ENCODE measurements at regions not wholly inside any gene's neighbourhood (a gene's known extent, or its start where the extent isn't known, plus 50 kb on each side); places are given as distances from the start of the nearest gene placed in this dataset.

DNA sequence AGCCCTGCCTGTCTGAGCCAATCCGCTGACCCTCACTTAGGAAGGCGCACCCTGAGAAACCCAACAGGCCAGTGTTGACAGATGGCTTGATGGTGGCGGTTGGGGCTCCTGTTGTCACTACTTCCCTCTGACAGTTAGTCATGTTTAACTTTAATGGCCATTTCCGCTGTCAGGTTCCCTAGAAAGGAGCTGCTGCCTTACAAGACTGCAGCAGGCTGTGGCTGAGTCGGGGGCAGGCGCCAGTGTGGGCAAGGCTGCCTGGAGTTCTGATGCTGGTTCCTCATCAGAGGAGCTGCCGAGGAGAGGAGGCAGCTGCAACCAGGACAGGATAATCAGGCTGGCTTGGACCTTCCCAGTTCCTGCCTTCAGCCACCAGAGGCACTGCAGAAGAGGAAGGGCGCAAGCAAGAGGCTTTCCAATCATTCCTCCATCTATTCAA, 223.2 kb upstream of the DYNLRB2 start:
- Mint-ChIP-seq H3K4me3 (no peak overlapping the region), H3K27me3 (ENCODE audit: low read depth) (peaks cover 4% of the 10 kb centered on the region; the same call in 1 of the 2 replicates), H3K36me3 (ENCODE audit: insufficient read depth in 1 of 3, low read depth in 3 of 3) (no peaks in the 10 kb centered on the region), H3K9me3 (no peaks in the 10 kb centered on the region; a peak in 1 of 5 replicates), H3K27ac (no peak overlapping the region), H3K4me1 (no peaks in the 10 kb centered on the region)
- H4K20me1 ChIP-seq (ENCODE audit: control insufficient read depth, insufficient read depth, insufficient read length) = no peaks in the 10 kb centered on the region
- no peak overlapping the region for H4K5ac ChIP-seq (ENCODE audit: insufficient read length, low read depth, low read length)
- no peak overlapping the region for H2BK15ac ChIP-seq (ENCODE audit: low read depth, low read length)
- no peak overlapping the region for H3K9ac ChIP-seq (ENCODE audit: extremely low read depth, insufficient read length, low read length)
- H2BK12ac ChIP-seq (ENCODE audit: insufficient read length, low read depth, low read length) = no peak overlapping the region
- no peak overlapping the region for H3K18ac ChIP-seq (ENCODE audit: insufficient read length, low read depth, low read length)
- H2BK5ac ChIP-seq (ENCODE audit: insufficient read length, low read length) = no peak overlapping the region
- H3K79me1 ChIP-seq (ENCODE audit: insufficient read depth, low read depth, low read length, poor library complexity, severe bottlenecking) = no peaks in the 10 kb centered on the region
- H4K8ac ChIP-seq (replicated peaks; ENCODE audit: insufficient read length, low read depth, low read length) = no peak overlapping the region
- WGBS (ENCODE audit: extremely low coverage, insufficient read length, low lambda C conversion rate) = no CpG with 5 or more reads among the region's 8 CpGs
- H4K91ac ChIP-seq (ENCODE audit: insufficient read length, low read depth, low read length) = no peak overlapping the region
- H3K27me3 ChIP-seq (ENCODE audit: insufficient read depth, low read length) = no peaks in the 10 kb centered on the region
- no peak overlapping the region for H3K4me2 ChIP-seq (ENCODE audit: insufficient read depth, insufficient read length, low read length)
- no peak overlapping the region for H2AFZ ChIP-seq (ENCODE audit: low read length)
- no peak overlapping the region for H3T11ph ChIP-seq (ENCODE audit: low read length)
- no peaks in the 10 kb centered on the region for H3K4me1 ChIP-seq (ENCODE audit: insufficient read depth, low read length)
- H3K4ac ChIP-seq (ENCODE audit: low read depth, low read length) = no peak overlapping the region
- no peaks in the 10 kb centered on the region for H3K23me2 ChIP-seq (ENCODE audit: insufficient read length, low read depth, low read length, poor library complexity, severe bottlenecking)
- H2BK120ac ChIP-seq (ENCODE audit: low read depth, low read length, poor library complexity, severe bottlenecking) = no peak overlapping the region
- H3K56ac ChIP-seq (ENCODE audit: insufficient read length, low read depth, low read length) = no peak overlapping the region
- H3K9me3 ChIP-seq (ENCODE audit: control insufficient read depth, low read depth, low read length) = no peaks in the 10 kb centered on the region
- peak; percentile 77 for DNase-seq
- no peak overlapping the region for H3K14ac ChIP-seq (ENCODE audit: insufficient read depth, low read length)
- H3K23ac ChIP-seq (ENCODE audit: insufficient read length, low read depth, low read length) = no peak overlapping the region
- no peak overlapping the region for H3K27ac ChIP-seq (ENCODE audit: insufficient read length, low read depth, low read length)
- no peak overlapping the region for H2AK5ac ChIP-seq (ENCODE audit: insufficient read length, low read length)
- H3K79me2 ChIP-seq (ENCODE audit: insufficient read depth, low read length) = no peaks in the 10 kb centered on the region
- no peak overlapping the region for H2BK20ac ChIP-seq (ENCODE audit: low read depth, low read length, poor library complexity, severe bottlenecking)
- TF ChIP-seq, protein P1, sequence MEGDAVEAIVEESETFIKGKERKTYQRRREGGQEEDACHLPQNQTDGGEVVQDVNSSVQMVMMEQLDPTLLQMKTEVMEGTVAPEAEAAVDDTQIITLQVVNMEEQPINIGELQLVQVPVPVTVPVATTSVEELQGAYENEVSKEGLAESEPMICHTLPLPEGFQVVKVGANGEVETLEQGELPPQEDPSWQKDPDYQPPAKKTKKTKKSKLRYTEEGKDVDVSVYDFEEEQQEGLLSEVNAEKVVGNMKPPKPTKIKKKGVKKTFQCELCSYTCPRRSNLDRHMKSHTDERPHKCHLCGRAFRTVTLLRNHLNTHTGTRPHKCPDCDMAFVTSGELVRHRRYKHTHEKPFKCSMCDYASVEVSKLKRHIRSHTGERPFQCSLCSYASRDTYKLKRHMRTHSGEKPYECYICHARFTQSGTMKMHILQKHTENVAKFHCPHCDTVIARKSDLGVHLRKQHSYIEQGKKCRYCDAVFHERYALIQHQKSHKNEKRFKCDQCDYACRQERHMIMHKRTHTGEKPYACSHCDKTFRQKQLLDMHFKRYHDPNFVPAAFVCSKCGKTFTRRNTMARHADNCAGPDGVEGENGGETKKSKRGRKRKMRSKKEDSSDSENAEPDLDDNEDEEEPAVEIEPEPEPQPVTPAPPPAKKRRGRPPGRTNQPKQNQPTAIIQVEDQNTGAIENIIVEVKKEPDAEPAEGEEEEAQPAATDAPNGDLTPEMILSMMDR (conservative IDR thresholded peaks at IDR 0.05) = peak; percentile 68

All from H9 (cell line).